ENCODE measurements at regions not wholly inside any gene's neighbourhood (a gene's known extent, or its start where the extent isn't known, plus 50 kb on each side); places are given as distances from the start of the nearest gene placed in this dataset. TPM values are rescaled to one million over a fixed set of nuclear protein-coding genes. Genes with fewer than 3 reads are reported as not detected.

GRCh38 chr18:66655407-66655806 is 51.5 kb upstream of the CDH19 start:
- no peak for DNase-seq (ENCODE audit: low read depth)

Small RNA genes in the stretch of these regions (small RNA-seq; reads per million reads assigned to genes)
- not detected for gene AC091042.1
- gene MIR5011 = not detected
- not detected for gene RNU6-1037P
- gene RPL31P9 = not detected
